ENCODE measurements at regions not wholly inside any gene's neighbourhood (a gene's known extent, or its start where the extent isn't known, plus 50 kb on each side); places are given as distances from the start of the nearest gene placed in this dataset.

DNA sequence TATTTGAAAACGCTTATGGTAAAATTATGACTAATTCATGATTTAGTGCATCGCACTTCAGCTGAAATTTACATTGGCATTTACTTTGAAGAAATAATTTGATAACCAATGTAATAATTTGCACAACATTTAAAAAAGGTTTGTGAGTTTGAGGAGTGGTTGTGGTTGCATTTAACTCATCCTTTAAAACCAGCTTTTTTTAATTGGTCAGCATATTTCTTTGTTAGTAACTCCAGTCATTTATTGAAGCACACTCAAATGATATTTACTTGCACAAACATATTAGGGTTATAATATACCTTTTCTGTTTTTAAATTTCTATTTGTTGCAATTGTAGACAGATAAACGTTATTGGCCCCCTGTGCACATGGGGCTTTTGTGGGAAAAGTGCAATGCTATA lies 78.1 kb upstream of the AHI1 start:
- TF ChIP-seq, protein P1, sequence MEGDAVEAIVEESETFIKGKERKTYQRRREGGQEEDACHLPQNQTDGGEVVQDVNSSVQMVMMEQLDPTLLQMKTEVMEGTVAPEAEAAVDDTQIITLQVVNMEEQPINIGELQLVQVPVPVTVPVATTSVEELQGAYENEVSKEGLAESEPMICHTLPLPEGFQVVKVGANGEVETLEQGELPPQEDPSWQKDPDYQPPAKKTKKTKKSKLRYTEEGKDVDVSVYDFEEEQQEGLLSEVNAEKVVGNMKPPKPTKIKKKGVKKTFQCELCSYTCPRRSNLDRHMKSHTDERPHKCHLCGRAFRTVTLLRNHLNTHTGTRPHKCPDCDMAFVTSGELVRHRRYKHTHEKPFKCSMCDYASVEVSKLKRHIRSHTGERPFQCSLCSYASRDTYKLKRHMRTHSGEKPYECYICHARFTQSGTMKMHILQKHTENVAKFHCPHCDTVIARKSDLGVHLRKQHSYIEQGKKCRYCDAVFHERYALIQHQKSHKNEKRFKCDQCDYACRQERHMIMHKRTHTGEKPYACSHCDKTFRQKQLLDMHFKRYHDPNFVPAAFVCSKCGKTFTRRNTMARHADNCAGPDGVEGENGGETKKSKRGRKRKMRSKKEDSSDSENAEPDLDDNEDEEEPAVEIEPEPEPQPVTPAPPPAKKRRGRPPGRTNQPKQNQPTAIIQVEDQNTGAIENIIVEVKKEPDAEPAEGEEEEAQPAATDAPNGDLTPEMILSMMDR (IDR thresholded peaks at IDR 0.05; ENCODE audit: insufficient read depth, low read length, poor library complexity, severe bottlenecking) = no peak
- TF ChIP-seq EZH2phosphoT487 (conservative IDR thresholded peaks at IDR 0.05; ENCODE audit: low read length) = no peak

All from SU-DHL-6 (cell line).